HG02571 (cell line): ENCODE measurements at regions not wholly inside any gene's neighbourhood (a gene's known extent, or its start where the extent isn't known, plus 50 kb on each side); places are given as distances from the start of the nearest gene placed in this dataset.
A peak's percentile ranks its signal among the peaks of the same experiment; 100 is the strongest.
"Not testable (repeated sequence)": the region's sequence is repeated elsewhere in the genome, so short reads cannot be mapped to it uniquely, and the experiment has no call there.

Experiments
- ATAC-seq: cut with Tn5 transposase; IDR thresholded peaks from one replicate; pipeline ENCODE4 v1.9.1; 2021; ENCODE audit warnings: mild to moderate bottlenecking, moderate library complexity; ENCODE audit not compliant: unreplicated experiment

DNA sequence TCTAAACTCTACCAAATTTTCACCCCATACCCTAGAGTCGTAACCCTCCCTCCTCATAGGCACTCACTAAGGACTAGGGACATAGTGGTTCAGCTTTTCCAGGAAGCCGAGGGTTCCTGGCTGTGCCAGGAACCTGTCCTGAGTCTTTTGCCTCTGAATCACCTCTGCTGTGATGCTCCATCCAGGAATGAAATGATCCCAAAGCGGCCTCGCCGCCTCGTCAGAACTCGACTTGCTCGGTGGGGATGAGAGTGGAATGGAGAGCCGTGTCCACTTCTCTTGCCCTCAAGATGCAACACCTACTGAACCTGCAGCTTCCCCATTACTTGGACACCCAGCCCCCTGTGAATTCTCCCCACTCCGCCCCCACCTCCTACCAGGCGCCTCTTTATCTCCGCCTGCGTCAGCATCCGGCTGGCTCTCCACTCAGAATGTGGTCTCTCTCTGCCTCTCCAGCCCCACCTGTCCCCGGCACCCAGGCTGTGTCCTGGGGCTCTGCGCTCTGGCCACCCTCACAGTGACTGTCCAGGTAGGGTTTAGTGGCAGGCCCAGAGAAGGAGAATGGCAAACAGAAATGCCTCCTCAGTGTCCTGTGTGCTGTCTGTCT, 366.1 kb upstream of the ZNF32 start:
- ATAC-seq: no peak

GRCh38 chr10:44013981-44014380, 365.3 kb upstream of the ZNF32 start:
- no peak for ATAC-seq

DNA sequence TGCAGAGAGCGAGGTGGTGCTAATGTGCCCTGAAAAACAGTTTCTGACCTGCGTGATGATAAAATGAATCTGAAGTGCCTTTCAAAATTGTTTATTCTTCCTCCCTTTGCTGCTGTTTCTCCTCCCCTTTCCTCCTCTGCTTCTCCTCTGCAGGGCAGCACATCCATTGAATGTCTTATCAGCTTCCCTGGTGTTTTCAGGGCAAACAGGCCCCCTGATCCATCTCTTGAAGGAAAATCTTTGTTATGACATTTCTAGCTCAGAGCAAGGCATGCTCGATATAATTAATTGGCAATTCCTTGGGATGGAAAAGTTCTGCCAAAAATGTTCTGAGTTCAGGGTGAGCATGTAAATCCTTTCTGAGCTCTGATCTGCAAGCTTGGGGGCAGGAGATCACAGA, 364.2 kb upstream of the ZNF32 start:
- ATAC-seq: no peak

DNA sequence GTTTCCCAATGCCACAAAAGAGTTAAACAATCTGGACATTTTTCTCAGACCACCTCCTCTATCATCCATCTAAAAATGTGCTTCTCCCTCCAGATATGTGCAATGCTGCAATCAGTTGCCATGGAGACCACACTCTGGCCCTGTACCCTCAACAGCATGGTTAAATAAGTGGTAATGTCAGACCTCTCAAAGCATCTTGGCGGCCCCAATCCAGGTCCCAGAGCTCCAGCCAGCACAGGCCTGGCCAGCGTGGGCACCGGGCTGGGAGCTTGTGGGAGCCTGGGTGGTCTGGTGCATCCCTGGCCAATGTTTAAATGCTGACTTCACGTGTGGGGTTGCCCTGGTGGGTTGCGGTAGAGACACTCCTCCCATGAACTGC, 362.9 kb upstream of the ZNF32 start:
- ATAC-seq: no peak

DNA sequence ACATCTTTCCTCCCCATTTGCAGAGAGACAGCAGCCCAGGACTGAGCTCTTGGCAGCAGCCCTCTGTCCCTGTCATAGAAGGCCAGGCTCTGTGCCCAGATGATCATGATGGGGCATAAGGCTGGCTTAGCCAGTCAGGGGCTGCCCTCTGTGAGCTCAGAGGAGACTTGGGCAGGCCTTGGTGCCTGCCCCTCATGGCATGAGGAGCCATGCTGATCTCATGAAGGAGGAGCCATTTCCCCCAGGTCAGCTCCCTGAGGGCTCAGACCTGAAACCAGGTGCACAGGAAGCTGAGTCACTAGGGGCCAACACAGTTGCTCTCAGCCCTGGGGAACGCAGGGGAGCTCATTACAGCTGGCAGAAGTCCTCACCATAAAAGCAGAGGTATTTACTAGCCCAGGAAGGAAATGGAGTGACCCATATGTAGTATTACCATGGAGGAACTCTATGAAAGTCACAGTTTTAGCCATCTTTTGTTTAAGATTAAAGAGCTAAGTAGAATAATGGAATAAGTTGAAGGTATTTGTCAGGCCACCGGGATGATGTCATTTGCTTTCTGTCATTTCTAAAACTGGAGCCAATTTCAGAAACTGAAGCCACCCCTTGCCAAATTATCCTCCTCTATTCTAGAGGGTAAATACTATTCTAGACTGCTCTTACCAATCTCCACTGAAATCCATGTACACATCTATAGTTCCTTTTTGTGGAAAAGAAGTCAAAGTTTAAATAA, 362.4 kb upstream of the ZNF32 start:
- peak; percentile 95 for ATAC-seq

DNA sequence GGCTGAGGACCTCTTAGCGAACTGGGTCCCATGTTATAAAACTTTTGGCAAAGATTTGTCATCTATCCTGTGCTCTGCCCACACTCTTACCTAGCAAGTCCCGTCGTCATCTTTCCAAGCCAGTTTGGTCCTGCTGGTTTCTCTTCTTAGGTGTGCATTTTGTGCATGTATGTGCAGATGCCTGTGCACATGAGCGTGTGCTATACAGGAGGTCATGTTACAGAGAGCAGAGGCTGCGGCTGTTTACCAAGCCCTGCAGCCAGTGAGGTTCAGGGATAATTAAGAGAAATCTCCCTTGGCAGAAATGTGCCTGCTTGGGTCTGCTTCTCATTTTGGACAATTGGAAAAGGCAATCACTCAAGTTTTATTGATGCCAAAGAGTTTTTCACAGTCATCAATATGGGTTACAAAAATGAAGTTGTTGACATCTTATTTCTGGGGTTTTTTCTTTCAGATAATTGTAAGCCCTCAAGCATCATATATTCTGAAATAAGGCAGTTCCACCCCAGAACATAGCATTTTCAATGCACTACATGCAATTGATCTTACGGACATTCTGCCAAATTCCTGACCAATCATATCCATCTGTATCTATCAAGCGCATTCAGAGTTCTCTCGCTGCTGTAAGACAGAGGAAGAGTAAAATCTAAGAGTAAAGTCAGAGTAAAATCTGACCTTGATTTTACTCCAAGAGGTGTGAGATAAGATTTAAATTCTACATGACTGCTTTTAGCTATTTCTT, 361.4 kb upstream of the ZNF32 start:
- no peak for ATAC-seq

GRCh38 chr10:44008917-44009709, 360.4 kb upstream of the ZNF32 start:
- no peak for ATAC-seq

- ATAC-seq: peak; percentile 51
These were observed 359.7 kb upstream of the ZNF32 start for GRCh38 chr10:44008270-44008916.

DNA sequence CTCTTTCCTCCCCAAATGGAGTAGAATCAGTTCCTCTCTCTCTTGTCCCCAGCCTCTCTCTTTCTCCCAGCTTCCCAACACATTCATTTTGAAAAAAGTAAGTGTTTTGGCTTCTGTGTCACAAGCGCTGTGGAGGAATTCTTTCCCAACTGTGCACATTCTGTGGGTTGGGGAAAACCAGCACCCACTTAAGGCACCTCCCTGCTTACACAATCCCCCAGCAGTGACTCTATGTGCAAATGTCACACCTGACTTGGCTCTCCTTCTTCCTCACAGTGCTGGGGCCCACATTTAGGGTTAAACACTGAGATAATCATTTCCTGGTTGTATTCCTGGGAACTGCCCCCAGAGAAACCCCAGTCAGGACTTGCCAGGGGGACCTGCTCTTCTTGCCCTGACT, 358.1 kb upstream of the ZNF32 start:
- ATAC-seq: no peak

GRCh38 chr10:44005788-44006099, 357.1 kb upstream of the ZNF32 start:
- no peak for ATAC-seq

DNA sequence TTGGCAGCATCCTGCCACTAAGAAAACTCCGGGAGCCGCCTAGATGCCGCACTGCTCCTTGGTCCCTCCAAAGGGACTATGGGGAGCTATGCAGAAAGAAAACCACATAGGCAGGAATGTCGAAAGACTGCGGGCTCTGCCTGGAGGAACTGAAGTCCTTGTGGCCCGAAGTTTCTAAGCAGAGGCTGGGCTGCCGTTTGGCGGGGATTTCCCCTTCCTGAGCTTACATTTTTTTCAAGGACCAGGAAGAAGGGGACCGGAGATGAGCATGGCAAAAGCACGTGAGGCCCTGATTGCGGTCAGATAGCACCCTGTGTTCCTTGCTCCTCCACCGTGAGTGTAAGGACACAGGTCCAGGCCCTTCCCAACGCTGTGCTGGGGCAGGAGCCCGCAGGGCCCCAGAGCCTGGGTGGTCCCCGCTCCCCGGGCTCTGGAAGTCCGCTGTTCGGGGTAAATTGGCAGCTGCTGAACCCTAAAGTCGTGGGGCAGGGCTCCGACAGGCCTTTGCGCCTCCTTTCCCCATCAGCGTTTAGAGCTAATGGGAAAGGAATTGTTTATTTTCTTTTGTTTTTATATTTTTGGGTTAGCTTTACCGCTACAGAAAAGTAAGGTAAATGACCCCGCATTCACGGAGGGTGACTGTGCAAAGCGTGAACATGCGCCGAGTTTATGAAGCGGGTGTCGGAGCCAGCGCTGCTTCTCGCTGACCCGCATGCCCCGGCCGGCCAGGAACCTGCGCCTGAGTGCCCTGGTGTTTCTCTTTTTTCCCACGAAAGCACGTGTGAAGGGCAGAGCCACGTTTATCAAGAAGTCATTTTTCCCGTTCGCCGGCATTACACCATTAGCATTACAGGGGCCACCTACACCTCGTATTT, 356.5 kb upstream of the ZNF32 start:
- ATAC-seq: no peak

DNA sequence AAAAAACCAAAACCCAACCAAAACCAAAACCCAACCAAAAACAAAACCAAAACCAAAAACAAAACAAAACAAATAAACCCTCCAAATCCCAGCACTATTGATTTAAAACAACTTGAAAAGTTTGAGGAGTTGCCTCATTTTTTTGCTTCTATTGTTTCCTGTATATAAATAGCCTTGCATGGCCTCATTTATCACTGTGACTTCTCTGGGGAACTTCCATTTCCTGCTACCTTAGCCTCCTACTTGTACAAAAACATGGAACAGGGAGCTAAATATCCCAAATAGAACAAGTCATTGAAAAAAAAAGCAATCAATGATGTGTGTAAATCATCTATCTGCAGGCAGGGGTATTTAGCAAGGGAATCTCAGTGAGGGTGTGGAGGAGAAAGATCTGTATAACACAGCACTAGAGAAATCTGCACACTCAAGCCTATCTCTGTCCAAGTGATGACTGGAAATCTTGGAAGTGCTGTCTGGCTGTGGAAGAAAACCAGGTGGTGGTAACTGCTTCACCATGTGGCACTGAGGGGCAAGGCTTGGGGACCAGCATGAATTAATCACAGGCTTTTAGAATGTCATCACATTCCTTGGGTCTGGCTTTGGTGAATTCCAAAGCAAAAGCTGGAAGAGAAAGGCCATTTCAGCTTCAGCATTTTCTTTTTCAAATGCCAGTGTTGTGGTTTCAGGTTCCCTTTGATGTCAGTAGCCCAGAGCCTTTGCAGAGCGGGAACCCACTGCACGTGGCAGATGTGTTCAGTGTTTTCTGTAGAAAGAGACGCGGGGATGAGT, 349.5 kb upstream of the ZNF32 start:
- ATAC-seq: no peak

- ATAC-seq: no peak
These were observed 348.6 kb upstream of the ZNF32 start for GRCh38 chr10:43997330-43997729.

- no peak for ATAC-seq
These were observed 345.9 kb upstream of the ZNF32 start for GRCh38 chr10:43994539-43994938.

GRCh38 chr10:43992816-43993215, 344.1 kb upstream of the ZNF32 start:
- ATAC-seq: not testable (repeated sequence)

- no peak for ATAC-seq
These were observed 337.7 kb upstream of the ZNF32 start for GRCh38 chr10:43986374-43986773.

DNA sequence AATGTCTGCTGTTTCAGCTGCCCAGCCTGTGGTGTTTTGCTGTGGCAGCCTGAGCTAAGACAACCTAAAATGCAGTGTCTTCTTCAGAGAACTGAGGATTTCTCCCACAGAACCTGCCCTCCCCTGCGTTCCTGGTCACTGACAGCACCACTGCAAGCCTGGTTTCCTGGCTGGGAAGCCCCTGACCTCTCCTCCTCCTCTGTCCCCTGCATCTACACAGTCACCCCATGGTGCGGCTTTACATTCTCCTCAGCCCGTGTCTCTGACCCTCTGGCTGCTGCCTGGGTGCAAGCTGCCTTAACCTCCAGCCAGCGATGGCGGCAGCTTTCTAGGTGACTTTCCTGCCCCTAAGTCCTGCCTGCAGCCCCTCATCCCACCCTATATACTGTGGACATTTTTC, 337.3 kb upstream of the ZNF32 start:
- ATAC-seq: no peak

- ATAC-seq: no peak
These were observed 335.2 kb upstream of the ZNF32 start for GRCh38 chr10:43983856-43984271.

GRCh38 chr10:43983405-43983804, 334.7 kb upstream of the ZNF32 start:
- no peak for ATAC-seq
